Activated CD8-positive, alpha-beta memory T cell treated with anti-CD3 and anti-CD28 coated beads, Interleukin-2, amount 50 U/mL, for 1 hour (primary cell): ENCODE measurements at regions not wholly inside any gene's neighbourhood (a gene's known extent, or its start where the extent isn't known, plus 50 kb on each side); places are given as distances from the start of the nearest gene placed in this dataset.
"Not testable (repeated sequence)": the region's sequence is repeated elsewhere in the genome, so short reads cannot be mapped to it uniquely, and the experiment has no call there.

Source experiments
- DNase-seq: peaks from one replicate; pipeline ENCODE4 v3.0.0-alpha.2; 2020; ENCODE audit errors: extremely low read depth

- no peak for DNase-seq
These were observed 773.9 kb upstream of the LRATD1 start for GRCh38 chr2:13858626-13859025.

DNA sequence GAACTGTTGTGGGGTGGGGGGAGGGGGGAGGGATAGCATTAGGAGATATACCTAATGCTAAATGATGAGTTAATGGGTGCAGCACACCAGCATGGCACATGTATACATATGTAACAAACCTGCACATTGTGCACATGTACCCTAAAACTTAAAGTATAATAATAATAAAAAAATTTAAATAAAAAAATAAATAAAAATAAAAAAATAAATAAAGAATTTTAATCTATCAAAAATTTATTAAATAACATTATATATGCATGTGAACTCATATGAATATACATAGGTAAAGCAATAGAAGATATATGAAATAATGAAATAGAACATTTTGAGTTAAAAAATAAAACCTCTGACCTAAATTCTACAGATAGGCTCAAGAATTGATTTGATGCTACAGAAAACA lies 764.2 kb upstream of the LRATD1 start:
- not testable (repeated sequence) for DNase-seq

- no peak for DNase-seq
These were observed 756.0 kb upstream of the LRATD1 start for GRCh38 chr2:13876491-13877037.

DNA sequence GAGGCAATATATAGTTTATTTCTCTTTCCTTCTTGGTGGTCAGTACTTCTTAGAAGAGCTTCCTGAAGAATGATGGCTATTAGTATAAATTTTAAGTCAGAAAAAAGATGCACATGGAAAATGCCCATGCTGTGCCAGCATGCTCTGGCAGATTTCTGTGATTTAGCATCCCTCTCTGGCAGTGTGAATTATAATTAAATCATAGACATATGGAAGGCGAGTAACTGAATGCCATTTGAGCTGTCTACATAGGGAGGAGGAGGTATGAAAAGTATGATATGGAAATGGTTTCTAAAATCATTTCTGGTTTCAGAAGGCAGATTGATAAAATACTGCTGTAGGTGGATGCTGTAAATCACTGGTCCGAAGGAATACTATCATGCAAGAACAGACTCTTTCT lies 754.9 kb upstream of the LRATD1 start:
- no peak for DNase-seq

- DNase-seq = no peak
These were observed 748.1 kb upstream of the LRATD1 start for GRCh38 chr2:13884291-13884976.

- DNase-seq = no peak
These were observed 731.0 kb upstream of the LRATD1 start for GRCh38 chr2:13901526-13901925.

GRCh38 chr2:13905831-13906230 lies 726.7 kb upstream of the LRATD1 start:
- DNase-seq = no peak

- DNase-seq = no peak
These were observed 716.5 kb upstream of the LRATD1 start for GRCh38 chr2:13916066-13916465.

DNA sequence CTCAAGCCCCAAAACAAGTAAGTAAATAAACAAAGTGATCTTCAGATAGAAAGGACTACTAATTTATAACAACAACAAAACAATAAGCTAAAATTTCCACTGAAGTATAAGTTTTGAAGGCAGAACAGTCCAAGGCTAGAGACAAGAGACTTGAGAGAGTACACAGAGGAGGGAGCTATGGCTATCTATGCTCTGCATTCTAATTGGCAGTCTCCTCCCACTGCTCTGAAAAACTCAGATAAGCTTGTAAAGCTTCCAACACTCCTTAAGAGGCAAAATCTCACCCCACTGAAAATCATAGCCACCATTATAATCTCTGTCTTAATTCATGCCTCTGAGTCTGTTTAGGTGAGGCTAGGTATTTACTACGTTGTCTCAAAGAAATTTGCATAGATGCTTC lies 714.6 kb upstream of the LRATD1 start:
- no peak for DNase-seq

- no peak for DNase-seq
These were observed 712.5 kb upstream of the LRATD1 start for GRCh38 chr2:13919981-13920382.

- DNase-seq = no peak
These were observed 711.3 kb upstream of the LRATD1 start for GRCh38 chr2:13921245-13921644.

GRCh38 chr2:13923823-13924222 lies 708.7 kb upstream of the LRATD1 start:
- no peak for DNase-seq

- no peak for DNase-seq
These were observed 690.4 kb upstream of the LRATD1 start for GRCh38 chr2:13942111-13942510.

DNA sequence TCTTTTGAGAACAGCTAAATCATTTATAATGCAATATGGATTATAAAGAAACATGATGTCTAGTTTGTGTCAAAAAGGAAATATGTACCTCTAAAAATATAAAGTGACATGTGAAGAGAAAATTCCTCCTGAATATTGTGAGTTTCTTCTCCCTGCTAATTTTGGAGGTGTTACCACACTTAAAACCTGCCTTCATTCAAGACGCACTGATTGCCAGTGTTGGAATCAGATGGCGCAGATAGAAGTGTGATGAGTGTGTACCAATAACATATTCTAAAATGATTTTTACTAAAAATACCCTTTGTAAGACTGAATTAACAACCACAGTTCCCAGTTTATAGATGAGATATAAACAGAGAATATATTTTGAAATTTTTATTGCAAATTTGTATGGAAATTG lies 681.8 kb upstream of the LRATD1 start:
- DNase-seq = no peak

DNA sequence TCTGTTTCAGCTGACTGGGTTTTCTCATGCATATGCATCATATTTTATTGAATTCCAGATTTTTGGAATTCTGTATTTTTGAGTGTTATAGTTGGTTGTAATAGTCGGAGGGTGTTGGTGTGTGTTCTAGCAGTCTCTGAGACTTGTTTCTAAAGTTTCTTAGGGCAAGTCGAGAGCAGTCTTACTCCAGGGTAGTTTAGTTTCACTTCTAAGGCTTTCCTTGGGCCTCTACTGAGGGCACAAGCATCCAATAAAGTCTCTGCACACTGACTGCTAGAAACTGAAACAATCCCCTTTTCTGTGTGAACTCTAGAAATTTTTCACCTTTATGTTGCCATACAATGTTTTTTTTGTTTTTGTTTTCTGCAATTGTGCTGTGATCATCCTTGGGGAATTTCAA lies 663.7 kb upstream of the LRATD1 start:
- DNase-seq = no peak

DNA sequence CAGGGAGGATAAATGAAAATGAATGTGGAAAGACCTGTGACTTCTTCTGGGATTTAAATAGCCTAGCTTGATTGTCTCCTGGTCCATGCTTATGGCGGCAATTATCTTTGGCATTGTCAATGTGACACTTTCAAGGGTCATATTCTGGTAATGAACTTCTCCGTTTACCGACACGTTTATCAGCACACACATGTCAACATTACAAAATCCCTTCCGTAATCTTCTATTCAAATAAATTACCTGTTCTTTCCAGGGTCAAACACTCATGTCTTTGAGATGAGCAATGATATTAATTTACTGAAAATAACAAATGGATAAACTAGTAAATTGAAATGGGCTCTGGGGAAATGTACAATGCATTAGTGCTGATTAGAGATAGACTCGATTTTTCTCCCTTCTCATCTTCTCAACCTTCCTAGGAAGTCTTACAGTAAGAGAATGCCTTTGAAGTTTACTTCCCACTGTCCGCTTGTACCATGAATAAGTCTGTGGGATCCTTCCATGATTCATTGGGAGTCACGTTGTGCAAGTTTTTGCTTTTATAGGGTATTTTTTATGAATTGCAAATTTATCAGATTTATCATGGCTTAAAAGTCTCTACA lies 646.3 kb upstream of the LRATD1 start:
- DNase-seq = no peak

DNA sequence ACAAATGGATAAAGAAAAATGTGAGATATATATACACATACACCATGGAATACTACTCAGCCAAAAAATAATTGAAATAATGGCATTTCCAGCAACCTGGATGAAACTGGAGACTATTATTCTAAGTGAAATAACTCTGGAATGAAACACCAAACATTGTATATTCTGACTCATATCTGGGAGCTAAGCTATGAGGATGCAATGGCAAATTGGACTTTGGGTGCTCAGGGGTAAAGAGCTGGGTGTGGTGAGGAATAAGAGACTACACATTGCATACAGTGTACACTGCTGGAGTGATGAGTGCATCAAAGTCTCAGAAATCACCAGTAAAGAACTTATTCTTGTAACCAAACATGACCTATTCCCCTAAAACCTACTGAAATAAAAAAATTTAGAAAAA lies 636.0 kb upstream of the LRATD1 start:
- no peak for DNase-seq

GRCh38 chr2:14011190-14011589 lies 621.3 kb upstream of the LRATD1 start:
- no peak for DNase-seq

GRCh38 chr2:14015113-14015630 lies 617.3 kb upstream of the LRATD1 start:
- DNase-seq = no peak

- no peak for DNase-seq
These were observed 616.1 kb upstream of the LRATD1 start for GRCh38 chr2:14016289-14016955.

DNA sequence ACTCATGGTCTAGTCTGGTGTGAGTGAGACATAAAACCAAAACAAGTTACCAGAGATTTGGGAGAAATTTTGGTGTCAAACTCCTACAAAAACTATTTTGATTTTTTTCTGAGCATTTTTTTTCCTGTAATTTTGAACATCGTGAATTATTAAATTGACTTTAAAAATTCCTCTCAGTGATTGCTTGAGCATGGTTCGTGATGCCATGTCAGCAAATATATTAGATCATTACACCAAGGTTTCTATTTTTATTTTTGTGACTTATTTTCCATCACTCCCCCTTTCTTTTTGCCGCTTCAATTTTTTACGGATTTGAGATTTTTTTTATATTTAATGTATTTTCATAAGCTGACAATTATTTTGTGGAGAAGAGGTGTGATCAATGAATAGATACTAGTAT lies 613.9 kb upstream of the LRATD1 start:
- no peak for DNase-seq

GRCh38 chr2:14023558-14023957 lies 609.0 kb upstream of the LRATD1 start:
- no peak for DNase-seq

GRCh38 chr2:14039134-14039533 lies 593.4 kb upstream of the LRATD1 start:
- no peak for DNase-seq
